ENCODE measurements at regions not wholly inside any gene's neighbourhood (a gene's known extent, or its start where the extent isn't known, plus 50 kb on each side); places are given as distances from the start of the nearest gene placed in this dataset.
A peak's percentile ranks its signal among the peaks of the same experiment; 100 is the strongest.

DNA sequence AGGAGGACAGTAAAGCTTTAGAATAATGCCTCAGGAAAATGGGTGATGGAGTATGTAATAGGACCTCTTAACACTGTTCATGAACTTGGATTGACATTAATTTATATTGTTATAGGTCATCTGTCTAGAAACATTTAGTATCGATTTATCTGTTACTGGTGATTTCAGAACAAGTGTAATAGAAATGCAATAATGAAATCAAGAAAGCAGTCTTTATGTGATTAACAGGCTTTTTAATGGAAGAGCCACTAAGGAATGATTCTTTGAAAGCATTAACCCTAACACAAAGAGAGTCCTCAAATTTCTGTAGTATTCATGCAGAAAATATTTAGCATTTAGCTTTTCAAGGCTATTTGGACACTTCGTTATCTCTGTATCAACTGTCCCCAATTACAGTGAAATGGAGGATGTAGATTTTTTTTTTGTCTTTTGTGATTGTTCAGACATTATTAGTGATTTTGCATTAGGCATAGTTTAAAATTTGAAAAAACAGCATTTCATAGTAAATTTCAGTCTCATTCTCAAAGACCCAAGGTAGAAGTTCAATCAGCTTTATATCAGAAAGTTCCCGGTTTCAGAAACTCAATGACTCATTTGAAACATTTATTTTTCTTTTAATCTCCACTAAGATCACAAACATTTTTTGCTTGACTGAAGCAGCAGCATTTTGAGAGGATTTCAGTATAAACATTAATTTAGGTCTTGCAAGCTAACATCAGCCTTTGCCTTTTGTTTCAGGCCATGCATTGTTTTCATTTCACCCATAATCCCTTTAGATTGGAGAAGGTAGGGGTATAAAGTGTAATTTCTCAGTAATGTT is 56.3 kb downstream of the AGTR2 start:
- DNase-seq = no peak

DNA sequence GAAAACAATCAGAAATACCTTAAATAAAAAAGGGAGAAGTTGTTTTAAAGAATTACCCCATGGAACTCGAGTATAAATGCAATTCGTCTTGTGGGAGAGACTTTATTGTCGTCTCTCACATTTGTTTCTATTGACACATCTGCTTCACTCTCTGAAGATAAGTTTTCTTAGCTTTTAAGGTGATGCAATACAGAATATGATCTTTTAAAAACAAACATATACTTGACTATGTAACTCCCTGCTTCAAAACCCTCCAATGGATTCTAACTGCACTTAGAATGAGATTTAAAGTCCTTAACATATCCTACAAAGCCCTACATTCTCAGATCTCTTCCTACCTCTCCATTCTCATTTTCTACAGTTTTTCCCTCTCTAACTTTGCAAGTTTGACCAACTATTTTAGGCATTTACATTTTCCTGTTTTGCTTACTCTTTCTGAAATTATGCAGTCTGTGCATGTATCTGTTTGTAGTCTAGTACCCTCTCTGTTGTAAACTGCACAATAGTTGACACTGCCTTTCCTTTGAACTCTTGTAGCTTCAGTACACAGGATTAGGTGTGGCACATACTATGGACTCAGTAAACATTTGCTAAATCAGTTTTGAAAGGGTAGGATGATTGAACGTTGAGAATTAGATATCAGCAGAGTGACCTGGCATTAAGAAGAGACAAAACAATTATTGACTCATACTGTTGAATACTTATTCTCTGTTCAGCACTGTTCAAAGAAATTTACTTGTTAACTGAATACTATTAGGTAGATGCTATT is 59.8 kb downstream of the AGTR2 start:
- DNase-seq = no peak

DNA sequence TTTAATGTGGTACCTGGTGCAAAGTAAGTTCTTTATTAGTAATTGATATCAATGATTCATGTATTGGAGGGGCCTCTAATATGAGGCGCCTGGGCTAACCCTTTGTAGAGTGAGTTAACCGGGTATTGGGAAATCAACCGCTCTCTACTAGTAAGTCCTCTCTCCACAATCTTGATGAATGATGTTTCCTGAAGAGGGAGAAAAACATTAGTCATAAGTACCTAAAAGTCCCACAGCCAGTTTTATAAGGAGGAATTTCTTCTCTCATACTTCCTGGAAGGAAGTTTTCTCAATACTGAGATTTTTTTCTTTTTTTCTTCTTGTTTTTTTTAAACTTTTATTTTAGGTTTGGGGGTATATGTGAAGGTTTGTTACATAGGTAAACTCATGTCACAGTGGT is 62.3 kb downstream of the AGTR2 start:
- DNase-seq = peak; percentile 52

GRCh38 chrX:116236666-116237065 is 66.1 kb downstream of the AGTR2 start:
- DNase-seq = no peak

GRCh38 chrX:116238093-116238492 is 67.5 kb downstream of the AGTR2 start:
- no peak for DNase-seq

DNA sequence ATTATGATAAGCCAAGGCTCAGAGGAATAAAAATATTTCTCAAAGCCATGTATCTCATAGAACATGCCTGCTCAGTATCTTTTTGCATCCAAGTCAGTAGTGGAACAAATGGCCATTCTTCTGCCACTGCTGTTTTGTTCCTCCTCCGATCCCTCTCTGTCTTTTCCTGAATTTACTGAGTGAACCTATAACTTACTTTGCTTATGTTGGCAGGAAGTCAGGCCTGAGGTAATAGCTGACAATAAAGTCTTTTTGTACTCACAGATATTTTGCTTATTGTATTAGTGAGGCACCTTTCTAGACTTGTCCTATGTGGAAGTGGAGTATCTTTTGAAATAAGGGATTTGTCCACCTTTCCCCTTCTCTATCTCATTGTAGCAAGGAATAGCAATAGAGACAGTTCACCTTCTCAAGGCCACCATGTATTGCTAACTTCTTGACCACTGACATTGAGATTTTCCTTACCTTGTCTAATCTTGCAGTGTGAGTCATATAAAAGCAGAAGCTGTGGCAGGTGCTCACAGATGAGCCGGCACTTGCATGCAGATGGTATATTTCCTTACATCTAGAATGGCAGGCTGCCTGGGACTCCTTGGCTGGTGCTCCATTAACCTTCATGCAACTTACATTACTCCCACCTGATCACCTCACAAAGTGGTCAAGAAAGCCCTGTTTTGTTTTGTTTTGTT is 68.2 kb downstream of the AGTR2 start:
- no peak for DNase-seq

- no peak for DNase-seq
These were observed 69.6 kb downstream of the AGTR2 start for GRCh38 chrX:116239944-116240840.

DNA sequence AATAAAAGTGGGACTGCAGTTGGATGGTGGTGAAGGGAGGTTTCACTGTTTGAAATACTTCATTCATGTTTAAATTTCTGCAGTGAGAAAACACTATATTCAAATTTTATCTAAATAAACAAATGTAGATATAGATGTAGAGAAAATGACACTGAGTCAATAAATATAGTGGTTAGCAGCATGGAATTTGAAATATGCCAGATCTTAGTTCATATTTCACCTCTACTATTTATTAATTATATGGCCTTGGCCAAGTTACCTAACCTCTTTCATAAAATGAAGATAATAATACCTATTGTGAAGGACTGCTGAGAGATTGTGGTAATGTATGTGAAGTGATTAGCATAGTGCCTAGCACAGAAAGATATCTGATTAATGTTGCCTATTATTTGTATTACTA is 70.5 kb downstream of the AGTR2 start:
- no peak for DNase-seq

DNA sequence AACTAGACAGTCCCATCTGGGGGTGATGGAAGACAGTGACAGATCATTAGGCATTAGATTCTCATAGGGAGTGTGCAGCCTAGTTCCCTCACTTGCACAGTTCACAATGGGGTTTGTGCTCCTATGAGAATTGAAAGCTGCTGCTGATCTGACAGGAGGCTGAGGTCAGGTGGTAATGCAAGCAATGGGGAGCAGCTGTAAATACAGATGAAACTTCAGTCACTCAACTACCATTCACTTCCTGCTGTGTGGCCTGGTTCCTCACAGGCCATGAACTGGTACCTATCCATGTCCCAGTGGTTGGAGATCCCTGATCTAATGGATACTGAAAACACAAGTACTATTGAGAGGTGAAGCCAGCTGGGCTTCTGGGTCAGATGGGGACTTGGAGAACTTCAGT is 72.5 kb downstream of the AGTR2 start:
- DNase-seq = no peak

DNA sequence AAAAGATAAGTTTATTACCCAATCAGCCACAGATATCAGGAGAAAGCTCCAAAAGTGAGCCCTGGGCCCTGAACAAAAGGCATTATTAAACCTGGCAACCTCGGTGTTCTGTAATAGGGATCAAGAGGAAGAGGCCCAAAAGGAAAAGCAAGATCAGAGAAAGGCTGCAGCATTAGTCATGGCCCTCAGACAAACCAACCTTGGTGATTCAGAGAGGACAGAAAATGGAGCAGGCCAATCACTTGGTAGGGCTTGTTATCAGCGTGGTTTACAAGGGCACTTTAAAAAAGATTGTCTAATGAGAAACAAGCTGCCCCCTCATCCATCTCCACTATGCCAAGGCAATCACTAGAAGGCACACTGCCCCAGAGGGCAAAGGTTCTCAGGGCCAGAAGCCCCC is 75.7 kb downstream of the AGTR2 start:
- no peak for DNase-seq

DNA sequence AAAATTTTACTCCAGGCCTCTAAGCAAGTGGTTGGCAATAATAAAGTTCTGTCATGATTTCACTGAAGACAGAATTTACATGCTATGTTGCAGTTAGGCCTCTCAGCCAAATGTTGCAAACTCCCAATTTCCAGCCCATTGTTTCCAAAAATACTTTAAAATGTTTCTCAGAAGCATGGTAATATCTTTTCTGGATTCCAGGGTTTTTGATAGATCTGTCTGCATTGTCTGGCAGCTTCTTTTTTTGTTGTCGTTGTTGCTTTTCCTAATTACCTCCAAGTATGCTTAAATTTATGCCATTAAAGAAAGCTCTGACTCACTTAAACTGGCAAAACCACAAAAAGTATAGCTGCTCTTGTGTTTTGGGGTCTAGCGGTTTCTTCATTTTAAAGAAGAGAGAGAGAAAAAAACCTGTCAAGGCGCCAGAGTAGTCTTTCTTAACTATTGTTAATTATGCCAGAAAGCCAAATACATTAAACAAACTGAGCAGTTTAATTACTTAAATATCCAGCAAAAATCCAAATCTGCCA is 97.0 kb downstream of the AGTR2 start:
- peak; percentile 8 for DNase-seq

GRCh38 chrX:116272322-116272721 is 101.8 kb downstream of the AGTR2 start:
- peak; percentile 85 for DNase-seq

DNA sequence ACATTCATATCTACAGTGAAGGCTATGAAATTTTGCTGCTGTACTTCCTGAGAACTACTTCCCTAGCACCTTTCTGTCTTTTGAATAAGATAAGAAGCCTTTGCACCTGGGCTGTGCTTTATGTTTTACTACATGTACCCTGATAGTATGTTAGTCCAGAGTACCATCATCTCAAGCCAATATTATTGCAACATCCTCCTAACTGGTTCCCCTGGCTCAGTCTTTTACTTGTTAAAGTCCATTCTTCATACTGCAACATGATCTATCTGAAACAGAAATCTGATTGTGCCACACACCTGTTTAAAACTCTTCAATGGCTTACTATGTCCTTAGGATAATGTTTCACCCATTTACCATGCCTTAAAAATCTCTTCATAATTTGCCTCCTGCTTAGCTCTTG is 102.3 kb downstream of the AGTR2 start:
- DNase-seq = no peak

GRCh38 chrX:116276261-116276660 is 105.7 kb downstream of the AGTR2 start:
- DNase-seq = no peak

DNA sequence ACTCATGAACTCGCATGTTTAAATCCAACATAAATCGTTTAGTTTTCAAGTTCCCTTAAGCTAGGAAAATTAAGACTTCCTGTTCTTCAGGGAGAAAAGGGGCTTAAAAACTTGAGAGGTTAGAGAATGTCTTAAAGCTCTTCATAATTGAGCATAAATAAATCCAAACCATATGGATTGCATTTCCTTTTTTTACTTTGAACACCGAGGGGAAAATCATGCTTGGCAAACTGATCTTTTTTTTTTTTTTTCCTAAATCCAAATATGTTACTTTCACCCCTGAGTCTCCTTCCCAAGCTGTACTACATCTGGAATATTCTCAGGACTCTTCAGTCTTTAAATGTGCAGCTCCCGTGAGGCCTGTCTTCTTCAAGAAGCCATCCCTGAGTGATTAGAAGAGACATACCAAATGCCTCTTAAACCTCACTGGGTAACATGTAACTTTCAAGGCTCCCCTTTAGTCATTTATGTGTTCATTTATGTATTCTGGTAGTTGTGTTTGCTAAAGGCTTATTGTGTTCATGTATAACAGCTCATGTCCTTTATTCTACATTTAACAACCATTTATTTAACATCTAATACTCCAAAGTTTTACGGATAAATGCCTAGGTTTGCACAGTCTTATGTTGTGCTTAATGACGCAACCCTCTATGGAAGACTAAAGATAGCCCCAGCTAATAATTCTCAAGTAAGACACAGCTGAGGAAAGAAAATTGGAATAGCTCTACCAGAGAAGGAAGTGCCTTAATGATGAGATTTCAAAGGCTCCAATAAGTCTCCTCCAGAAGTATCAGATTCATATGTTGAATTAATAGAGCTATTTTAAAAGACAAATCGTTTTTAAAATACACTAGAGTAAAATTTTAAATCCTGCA is 107.0 kb downstream of the AGTR2 start:
- DNase-seq = peak; percentile 8

DNA sequence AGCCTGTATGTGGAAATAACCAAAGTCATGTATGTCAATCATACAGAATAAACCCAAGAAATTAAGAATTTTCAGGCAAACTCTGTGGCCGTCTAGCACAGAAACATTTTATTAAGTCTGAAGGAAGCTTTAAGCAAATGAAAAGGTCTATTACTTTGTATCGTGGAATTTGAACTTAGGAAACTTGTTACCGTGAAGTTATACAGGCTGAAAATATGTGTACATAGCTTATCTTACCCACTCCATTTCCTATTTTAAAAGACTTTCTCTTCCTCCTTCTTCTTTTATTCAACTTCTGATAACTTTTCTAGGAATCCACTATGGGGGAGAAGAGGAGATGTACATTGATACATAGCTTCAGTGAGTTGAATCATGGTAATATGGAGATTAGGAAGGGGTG is 108.3 kb downstream of the AGTR2 start:
- no peak for DNase-seq

DNA sequence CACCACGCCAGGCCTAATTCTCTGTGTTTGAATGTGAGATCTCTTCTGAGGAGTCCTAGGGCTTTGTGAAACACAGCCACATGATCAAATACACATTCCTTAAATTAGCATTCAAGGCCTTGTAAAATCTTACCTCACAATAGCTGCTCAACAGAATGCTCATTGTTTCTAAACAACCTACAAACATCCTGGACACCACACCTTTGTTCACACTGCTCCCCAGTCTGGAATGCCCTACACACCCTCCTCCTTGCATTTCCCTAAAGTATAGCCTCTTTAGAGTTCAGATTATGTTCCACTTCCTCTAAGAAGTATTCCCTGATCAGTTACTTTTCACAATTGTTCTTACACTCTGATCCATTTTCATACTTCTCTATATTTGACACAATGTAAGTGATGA is 110.6 kb downstream of the AGTR2 start:
- DNase-seq = no peak

GRCh38 chrX:116282751-116283150 is 112.2 kb downstream of the AGTR2 start:
- DNase-seq = no peak

GRCh38 chrX:116284400-116284799 is 113.9 kb downstream of the AGTR2 start:
- DNase-seq = no peak

GRCh38 chrX:116285501-116285900 is 115.0 kb downstream of the AGTR2 start:
- no peak for DNase-seq

DNA sequence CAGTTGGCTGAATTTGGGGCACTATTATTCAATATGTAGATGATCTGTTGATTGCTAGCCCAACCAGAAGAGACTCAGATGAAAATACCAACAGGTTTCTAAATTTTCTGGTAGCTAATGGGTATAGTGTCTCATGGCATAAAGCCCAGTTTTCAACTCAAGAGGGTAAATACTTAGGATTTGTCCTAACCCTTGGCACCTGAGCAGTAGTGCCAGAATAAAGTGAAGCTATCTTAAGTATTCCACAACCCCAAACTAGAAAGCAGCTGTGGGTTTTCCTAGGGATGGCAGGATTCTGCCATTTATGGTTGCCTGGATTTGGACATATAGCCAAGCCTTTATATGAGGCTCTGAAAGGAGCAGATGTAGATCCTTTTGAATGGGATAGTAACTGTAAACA is 119.0 kb downstream of the AGTR2 start:
- DNase-seq = no peak

All from fibroblast of skin of right biceps (primary cell).